ENCODE measurements at regions not wholly inside any gene's neighbourhood (a gene's known extent, or its start where the extent isn't known, plus 50 kb on each side); places are given as distances from the start of the nearest gene placed in this dataset.

DNA sequence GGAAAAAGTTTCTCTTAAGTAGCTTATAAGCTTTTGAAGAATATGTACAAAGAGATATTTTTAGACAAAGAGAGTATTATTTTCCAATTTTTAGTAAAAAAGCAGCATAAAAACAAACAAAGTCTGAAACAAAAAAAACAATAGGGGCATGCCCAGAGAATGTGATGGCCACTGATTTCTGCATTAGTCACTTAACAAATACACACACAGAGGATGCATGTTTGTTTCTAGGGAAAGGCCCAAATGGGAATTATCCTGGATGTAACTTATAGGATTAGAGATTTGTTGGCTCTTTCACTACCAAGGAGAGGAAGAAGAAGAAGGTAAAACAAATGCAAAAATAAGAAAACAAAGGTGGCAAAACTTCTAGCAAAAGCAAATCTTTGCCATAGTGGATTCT, 95.9 kb upstream of the SCOC start:
- DNase-seq, result no peak

DNA sequence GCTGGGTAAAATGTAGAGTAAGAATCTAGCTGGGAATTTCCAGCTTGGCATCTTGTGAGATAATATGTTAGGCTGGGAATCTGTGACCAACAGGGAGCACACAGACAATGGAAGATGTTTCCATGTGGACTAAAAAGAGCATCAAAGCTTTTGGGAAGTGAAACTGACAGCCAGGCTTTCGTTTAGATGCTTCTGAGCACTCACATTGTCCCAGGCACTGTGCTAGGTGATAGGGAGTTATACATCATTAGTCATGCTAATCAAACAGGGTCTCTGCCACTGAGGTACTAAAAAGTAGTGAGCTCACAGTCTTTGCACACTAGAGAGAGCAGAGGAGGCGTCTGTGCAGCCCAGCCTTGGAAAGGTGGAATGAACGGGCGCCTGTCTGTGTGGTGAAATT, 101.9 kb upstream of the SCOC start:
- DNase-seq, result no peak

DNA sequence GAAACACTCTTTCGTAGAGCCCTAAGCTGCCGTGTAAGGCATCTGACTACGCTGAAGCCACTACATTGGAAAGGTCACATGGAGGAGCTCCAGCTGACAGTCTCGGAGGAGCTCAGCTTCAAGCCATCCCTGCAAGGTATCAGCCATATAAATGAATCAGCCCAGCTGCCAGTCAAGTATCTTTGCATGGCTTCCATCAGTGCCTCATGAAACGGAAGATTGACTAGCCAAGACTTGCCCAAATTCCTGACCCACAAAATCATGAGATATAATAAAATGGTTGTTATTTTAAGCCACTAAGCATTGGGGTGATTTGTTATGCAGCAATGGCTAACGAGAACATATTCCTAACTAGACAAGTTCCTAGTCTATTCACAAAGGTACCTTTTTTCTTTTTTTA, 104.1 kb upstream of the SCOC start:
- no peak for DNase-seq

DNA sequence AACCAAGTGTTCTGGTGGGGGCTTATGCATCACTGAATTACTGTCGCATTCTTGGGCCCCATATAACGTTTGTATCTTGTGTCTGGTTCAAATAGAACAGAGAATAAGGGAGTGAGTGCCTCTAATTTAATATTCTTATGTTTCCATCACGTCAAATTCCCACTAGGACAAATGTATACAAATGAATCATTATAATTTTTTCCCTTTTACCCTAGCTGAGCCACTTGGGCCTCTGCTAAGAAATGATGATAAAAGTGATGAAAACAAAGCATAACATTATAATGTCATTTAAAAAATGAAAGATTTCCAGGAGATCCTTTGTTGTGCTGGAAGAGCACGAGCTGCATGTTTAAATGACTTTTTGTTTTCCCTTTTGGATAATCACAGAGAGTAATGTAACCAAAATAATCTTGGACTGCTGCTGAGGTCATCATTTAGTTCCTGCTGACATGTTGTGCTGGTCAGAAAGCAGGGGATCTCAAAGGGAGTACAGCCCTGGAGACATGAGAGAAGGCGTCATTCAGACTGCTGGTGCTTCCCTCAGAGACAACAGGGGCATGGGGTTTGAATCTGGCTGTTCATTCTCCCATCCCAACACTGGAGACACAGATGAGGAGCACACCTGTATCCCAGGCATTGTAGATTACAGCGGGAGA, 105.1 kb upstream of the SCOC start:
- DNase-seq, result no peak

GRCh38 chr4:140267576-140267975, 105.9 kb upstream of the SCOC start:
- no peak for DNase-seq

DNA sequence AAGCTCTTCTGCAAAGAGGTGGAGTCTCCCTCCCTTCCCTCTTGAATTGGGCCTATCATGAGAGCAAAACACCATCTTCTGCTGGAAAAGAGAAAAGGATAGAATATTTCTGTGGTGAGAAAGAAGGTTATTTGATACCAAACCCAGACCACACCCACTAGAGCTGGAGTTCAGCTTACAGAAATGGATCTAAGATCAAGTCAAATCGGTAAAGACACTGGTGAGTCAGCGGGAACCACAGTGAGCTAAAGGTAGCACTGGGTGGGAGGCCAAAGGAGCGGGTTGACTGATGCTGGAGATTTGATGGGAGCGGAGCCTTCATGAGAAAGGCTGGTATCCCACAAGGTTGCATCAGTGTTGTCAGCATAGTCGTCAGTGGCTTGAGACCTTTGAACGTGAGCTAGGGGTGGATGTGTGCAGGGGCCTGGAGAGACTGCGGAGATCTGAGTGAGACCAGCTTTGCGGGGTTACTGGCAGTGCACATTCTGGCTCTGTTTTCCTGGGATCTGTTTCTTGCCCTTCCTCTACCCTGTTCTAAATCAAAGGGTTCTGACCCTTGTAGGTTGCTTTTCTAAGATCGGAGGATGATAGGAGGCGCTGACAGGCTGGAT, 106.4 kb upstream of the SCOC start:
- DNase-seq, result no peak

GRCh38 chr4:140260227-140260626, 106.2 kb upstream of the MAML3 start:
- no peak for DNase-seq

DNA sequence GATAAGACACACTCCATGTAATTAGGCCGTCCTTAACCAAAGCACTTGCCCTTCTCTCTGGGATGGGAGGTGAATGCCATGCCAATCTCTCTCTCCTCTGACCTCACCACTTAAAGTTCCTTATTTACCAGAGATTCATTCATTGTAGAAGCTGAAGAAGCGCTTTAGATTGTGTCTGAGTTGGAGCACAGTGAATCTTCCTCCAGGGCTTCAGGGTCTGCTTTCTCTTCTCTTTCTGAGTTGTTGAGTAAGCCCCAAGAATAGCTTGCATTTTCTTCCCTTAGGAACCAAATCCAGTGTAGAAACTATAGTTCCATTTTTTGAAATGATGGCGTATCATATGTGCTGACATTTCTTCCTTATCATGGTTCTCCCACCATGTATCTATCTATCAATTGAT, 104.5 kb upstream of the MAML3 start:
- DNase-seq, result no peak

DNA sequence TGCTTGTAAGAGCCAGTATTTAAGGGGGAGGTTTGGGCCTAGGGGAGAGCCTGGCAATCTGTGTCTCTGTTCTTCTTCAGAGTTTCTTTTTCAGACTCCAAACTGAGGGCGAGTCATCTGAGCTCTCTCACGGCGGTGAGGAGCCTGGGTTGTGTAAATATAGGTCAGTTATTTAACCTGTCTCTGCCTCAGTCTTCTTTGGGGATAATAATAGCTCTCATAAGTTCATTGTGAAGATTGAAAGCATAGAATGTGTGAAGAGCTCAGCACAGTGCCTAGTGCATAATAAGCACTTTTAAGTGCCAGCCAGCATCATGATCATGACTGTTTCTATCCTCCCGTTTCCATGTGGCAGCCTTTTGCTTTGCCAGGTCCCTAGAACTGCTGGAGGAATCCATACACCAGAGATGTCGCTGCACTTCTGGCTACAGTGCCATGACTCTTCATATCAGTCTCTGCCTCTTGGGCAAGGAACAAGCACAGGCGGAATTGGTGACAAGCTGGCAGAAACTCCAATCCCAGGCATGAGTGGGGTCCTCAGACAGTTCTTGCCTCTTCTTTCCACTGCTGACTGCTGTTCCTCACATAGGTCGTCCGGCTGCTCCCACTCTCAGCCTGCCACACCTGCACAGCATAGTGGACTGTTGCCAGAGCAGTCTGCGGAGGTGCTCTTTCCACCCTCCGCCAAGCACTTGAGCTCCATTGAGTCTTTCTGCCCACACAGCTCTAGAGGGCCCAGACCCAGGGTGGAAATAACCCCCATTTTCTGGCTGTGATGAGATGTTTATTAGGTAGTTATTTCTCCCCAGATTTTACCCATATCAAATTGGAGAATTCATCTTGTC, 103.7 kb upstream of the MAML3 start:
- DNase-seq, result no peak

DNA sequence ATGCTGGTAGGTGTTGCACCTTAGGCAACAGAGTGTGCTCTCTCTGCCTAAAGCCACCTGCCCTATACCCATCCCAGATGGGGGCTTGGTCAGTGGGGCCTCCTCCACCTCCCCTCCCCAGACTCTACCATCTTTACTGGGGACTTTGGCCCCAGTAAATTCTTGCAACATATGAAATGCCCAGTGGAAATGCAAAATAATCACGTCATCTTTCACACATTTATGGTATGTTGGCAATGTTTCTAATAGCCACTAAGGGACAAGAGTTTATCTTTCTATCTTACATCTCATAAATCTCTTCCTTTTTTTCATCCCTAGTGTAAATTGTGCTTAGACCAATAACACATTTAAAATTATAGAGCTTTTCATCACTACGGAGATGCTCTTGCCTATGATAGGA, 103.0 kb upstream of the MAML3 start:
- DNase-seq, result no peak

GRCh38 chr4:140256335-140256734, 102.4 kb upstream of the MAML3 start:
- DNase-seq, result no peak

DNA sequence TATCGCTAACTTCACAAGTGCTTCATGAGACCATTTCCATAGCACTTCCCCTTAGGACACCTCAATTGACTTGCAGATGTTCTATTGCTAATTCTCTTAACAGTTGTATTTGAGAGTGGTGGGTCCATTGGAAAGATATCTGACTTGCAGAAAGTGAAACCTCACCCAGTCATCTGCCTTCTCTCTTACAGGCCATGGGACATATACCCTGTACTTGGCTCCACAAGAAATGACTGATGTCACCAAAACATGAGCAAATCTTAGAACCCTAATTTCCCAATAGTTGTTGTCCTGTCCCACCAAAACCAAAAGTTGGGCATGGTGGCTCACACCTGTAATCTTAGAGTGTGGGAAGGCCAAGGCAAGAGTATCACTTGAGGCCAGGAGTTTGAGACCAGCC, 101.9 kb upstream of the MAML3 start:
- no peak for DNase-seq

DNA sequence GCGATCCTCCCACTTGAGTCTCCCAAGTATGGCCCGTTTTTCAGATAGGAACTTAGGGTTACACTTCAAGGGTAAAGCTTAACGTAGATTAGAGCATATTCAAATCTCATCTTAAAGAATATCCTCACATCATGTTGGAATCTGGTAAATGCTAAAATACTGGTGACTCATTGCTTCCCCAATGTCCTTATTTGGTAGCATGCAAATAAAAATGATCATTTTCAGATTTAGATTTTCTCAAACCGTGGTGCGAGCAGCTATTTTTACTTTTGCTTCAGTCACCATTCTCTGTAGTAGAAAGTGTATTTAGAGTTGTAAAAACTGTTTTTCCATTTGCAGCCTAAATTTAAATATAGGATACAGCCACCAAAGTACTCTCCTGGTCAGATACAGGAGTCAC, 101.5 kb upstream of the MAML3 start:
- no peak for DNase-seq

- no peak for DNase-seq
Measured at GRCh38 chr4:140254651-140255299, 100.8 kb upstream of the MAML3 start.

DNA sequence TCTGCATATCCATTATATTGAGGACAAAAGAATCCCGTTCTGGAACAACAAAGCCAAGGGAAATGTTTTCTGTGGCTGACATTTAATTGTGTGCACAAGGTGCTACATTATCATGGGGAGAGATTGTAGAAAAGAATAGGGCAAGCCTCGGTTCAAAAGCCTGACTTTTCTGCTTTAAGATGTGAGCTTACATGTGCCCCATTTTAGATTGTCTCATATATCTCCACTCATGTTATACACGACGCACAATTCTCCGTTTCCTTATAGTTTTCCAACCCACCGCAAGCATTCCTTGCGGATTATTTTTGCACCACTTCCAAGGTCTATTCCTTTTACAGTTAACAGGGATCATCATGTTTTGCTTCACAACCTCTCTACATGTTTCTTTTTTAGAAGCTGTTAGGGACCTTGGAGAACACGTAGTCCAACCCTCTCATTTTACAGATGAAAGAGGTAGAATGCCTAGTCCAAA, 99.6 kb upstream of the MAML3 start:
- no peak for DNase-seq

GRCh38 chr4:140252742-140253555, 99.0 kb upstream of the MAML3 start:
- DNase-seq, result peak; percentile 51 to 57

DNA sequence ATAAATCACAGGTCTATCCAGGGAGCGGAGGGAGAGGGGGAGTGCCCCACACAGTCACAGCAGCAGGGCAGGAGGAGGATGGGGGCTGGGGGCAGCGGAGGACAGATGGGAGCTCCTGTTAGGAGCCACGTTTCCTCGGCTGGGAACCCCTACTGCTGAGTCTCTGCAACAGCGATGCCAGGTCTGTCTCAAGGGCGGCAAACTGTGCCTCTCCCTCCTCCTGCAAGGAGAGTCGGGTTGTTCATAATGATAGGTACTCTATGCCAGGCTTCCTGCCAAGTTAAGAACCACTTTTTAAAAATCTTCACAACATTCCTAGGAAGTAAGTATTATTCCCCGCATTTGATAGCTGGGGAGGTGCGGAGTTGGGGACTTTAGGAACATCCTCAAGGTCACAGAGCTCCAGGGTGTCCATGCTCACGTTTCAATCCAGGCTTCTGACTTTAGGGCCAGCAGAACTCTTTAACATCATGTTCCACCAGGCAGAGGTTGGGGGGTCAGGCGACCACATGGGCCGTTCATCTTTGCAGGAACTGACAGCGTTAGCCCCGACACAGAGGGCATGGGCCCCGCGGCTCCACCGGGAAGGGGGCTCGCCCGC, 98.3 kb upstream of the MAML3 start:
- DNase-seq, result peak; percentile 46 to 59

- DNase-seq, result no peak
Measured at GRCh38 chr4:140251571-140251970, 97.6 kb upstream of the MAML3 start.

DNA sequence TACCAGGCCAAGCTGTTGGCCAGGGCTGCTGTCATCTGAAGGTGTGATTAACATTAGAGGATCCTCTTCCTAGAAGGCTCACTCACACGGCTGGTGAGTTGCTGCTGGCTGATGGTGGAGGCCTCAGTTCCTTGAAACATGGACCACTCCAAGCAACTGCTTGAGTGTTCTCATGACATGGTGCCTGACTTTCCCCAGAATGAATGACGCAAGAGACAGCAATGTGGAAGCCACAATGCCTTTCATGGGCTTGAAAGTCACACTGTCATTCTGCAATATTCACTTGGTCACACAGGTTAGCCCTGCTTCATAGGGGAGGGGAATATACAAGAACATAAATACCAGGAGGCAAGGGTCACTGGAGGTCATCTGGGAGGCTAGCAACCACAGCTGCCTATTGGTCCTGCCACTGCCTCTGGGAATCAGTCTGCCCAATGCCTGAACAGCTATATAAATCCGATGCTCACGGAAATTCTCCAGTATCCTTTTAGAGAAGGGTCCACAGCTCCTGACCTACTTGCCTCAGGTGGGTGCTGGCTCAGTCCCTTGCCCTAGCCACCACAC, 97.1 kb upstream of the MAML3 start:
- no peak for DNase-seq

- peak; percentile 25 to 46 for DNase-seq
Measured at GRCh38 chr4:140249351-140249750, 95.4 kb upstream of the MAML3 start.

DNA sequence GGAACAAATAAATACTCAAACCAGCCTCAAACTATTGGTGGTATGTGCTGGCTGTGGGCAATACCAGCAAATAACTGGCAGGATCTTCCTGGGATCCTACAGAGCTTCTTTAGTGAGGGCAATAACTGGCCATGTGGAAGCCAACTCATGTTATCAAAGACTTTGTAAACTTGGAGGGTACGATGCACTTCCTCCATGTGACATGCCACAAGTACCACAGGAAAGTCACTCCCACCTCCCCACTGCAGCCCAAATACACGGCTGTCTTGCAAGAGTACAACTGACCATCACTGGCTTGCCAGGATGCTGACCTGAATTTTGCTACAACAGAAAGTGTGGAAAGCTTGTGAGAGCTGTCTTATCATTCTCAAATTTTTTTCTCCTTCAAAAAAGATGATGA, 93.3 kb upstream of the MAML3 start:
- no peak for DNase-seq

DNA sequence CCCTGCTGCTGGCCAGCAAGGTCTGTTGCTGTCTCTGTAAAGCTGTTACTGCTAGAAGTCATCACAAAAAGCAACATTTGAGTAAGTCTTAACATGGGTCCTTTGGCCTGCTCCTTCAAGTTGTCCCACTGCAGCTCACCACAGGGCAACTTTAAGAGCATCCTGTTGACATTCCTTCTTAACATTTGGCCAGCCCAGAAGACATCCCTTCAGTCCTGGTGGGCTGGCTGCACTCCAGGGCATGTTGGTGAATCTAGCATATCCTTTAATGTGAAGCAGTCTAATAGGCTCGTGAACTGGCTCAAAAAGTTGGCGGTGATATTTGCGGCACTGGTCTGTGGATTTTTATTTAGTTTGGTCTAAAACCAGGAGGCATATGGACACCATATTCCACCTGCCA, 92.2 kb upstream of the MAML3 start:
- DNase-seq, result no peak

Data from Kasumi-1 (cell line).